Fibroblast of lung (primary cell): ENCODE measurements at regions not wholly inside any gene's neighbourhood (a gene's known extent, or its start where the extent isn't known, plus 50 kb on each side); places are given as distances from the start of the nearest gene placed in this dataset.

Source experiments
- EZH2 ChIP-seq: IDR thresholded peaks from 2 replicates; pipeline ENCODE4 v1.5.1; 2012; ENCODE audit warnings: low read length, control low read depth, mild to moderate bottlenecking; ENCODE audit errors: missing control alignments
- TF ChIP-seq, protein P1 (sequence below), 2 donors: IDR thresholded peaks in 1 of 2; conservative IDR thresholded peaks in 1 of 2; 1 replicate in 1 of 2; 2 replicates in 1 of 2; pipeline ENCODE4 v1.5.1; 2011 to 2012; ENCODE audit warnings: low read length in 2 of 2, control low read depth in 1 of 2, inconsistent platforms in 1 of 2, low read depth in 1 of 2, mild to moderate bottlenecking in 1 of 2

DNA sequence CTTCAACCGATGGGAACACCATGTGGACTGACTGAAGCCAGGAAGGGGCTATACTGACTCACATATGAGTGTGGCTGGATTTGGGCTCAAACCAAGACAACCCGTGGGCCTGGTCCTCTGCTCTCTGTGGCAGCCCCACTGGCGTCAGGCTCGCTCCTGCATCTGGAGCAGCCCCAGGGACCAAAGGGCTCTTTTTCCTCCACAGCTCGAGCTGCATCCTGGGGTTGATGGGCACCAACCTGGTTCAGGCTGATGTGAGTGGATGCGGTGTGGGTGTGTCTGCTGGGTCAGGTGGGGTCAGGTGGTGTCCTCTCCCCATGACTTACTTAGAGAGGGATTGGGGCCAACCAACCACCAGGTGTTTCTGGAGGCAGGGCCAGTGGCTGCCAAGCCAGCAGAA is 303.0 kb upstream of the AJAP1 start:
- TF ChIP-seq, protein P1, sequence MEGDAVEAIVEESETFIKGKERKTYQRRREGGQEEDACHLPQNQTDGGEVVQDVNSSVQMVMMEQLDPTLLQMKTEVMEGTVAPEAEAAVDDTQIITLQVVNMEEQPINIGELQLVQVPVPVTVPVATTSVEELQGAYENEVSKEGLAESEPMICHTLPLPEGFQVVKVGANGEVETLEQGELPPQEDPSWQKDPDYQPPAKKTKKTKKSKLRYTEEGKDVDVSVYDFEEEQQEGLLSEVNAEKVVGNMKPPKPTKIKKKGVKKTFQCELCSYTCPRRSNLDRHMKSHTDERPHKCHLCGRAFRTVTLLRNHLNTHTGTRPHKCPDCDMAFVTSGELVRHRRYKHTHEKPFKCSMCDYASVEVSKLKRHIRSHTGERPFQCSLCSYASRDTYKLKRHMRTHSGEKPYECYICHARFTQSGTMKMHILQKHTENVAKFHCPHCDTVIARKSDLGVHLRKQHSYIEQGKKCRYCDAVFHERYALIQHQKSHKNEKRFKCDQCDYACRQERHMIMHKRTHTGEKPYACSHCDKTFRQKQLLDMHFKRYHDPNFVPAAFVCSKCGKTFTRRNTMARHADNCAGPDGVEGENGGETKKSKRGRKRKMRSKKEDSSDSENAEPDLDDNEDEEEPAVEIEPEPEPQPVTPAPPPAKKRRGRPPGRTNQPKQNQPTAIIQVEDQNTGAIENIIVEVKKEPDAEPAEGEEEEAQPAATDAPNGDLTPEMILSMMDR (conservative IDR thresholded peaks at IDR 0.05 in 1 of 2, IDR thresholded peaks at IDR 0.05 in 1 of 2; ENCODE audit: low read depth in 1 of 2, low read length in 2 of 2), result no peak
- no peak for TF ChIP-seq EZH2
